ENCODE measurements at regions not wholly inside any gene's neighbourhood (a gene's known extent, or its start where the extent isn't known, plus 50 kb on each side); places are given as distances from the start of the nearest gene placed in this dataset.

GRCh38 chr3:125662675-125663074 is 67.4 kb upstream of the OSBPL11 start:
- ChIA-PET CTCF (ENCODE audit: low intra/inter-chr PET ratio) (no interaction called here), POLR2A (no interaction called here)
- Histone ChIP-seq H3K79me2 (ENCODE audit: control insufficient read depth, insufficient read depth, low read length) (no peaks in the 10 kb centered on the region), H3K9me1 (ENCODE audit: control insufficient read depth, insufficient read depth, low read length) (no peaks in the 10 kb centered on the region), H3K36me3 (ENCODE audit: control insufficient read depth, insufficient read depth, low read length) (no peaks in the 10 kb centered on the region), H3K9me3 (replicated peaks; ENCODE audit: control insufficient read depth, insufficient read depth, low read depth, low read length) (no peaks in the 10 kb centered on the region), H3K27me3 (ENCODE audit: control insufficient read depth in 2 of 2, insufficient read depth in 2 of 2, low read length in 2 of 2) (no peaks in the 10 kb centered on the region), H3K27ac (ENCODE audit: extremely low read depth, low read depth, low read length) (no peak overlapping the region), H3K9ac (ENCODE audit: insufficient read depth in 1 of 2, low read depth in 2 of 2, low read length in 2 of 2) (no peak overlapping the region), H3K4me3 (no peak overlapping the region), H2AFZ (ENCODE audit: low read depth, low read length) (no peak overlapping the region), H4K20me1 (replicated peaks; ENCODE audit: control insufficient read depth, insufficient read depth, low read length) (no peaks in the 10 kb centered on the region), H3K4me2 (ENCODE audit: insufficient read depth, low read length) (no peak overlapping the region), H3K4me1 (replicated peaks in 1 of 2; ENCODE audit: control insufficient read depth in 2 of 2, insufficient read depth in 2 of 2, low read length in 2 of 2) (no peaks in the 10 kb centered on the region)
- intact Hi-C loops (cut with micrococcal nuclease) = no loop called here
- in situ Hi-C loops (cut with MboI) = no loop called here
- ATAC-seq (no peak), FAIRE-seq (no peak), DNase-seq (ENCODE audit: extremely low read depth in 1 of 4, low spot score in 3 of 4) (no peak)
- WGBS (ENCODE audit: insufficient coverage, low coverage, missing lambda C conversion rate) = 0% methylated on average over 2 of the region's 2 CpGs
- no TSS peak for BruUV-seq (replicated peaks)
- TF ChIP-seq ZFP91 (CRISPR knock-in tag; IDR thresholded peaks at IDR 0.05) (no peak), ZNF263 (CRISPR knock-in tag; IDR thresholded peaks at IDR 0.05; ENCODE audit: borderline replicate concordance) (no peak), AFF1 (IDR thresholded peaks at IDR 0.05; ENCODE audit: low read depth in 1 of 2, partially characterized antibody in 2 of 2) (no peak), FOXA1 (IDR thresholded peaks at IDR 0.05; ENCODE audit: borderline replicate concordance) (no peak), SP2 (IDR thresholded peaks at IDR 0.05; ENCODE audit: extremely low read depth, low read depth, low read length, poor library complexity, severe bottlenecking) (no peak), CAMTA2 (CRISPR knock-in tag; conservative IDR thresholded peaks at IDR 0.05) (no peak), SRSF3 (IDR thresholded peaks at IDR 0.05; ENCODE audit: insufficient read depth, low read length) (no peak), ERF (CRISPR knock-in tag; IDR thresholded peaks at IDR 0.05) (no peak), ZNF830 (CRISPR knock-in tag; IDR thresholded peaks at IDR 0.05) (no peak), FOSL1 (tag; conservative IDR thresholded peaks at IDR 0.05) (no peak), FOXP4 (CRISPR knock-in tag; IDR thresholded peaks at IDR 0.05; ENCODE audit: borderline replicate concordance) (no peak)

All from K562 (cell line).